Calu3 (cell line): ENCODE measurements at regions not wholly inside any gene's neighbourhood (a gene's known extent, or its start where the extent isn't known, plus 50 kb on each side); places are given as distances from the start of the nearest gene placed in this dataset.

ENCODE experiments used
- BruUV-seq: library from RNA; stranded (reverse); fragments of 400-500 nt; replicated peaks from 2 replicates; lab custom pipeline; 2021; lab: Mats Ljungman, UMichigan
- CTCF ChIA-PET: fragments of 300-600 bp; sonication (Branson Sonifier 250); formaldehyde crosslinking; loops from one replicate; lab custom pipeline; 2022; ENCODE audit warnings: antibody characterized with exemption; lab: Charles Lee
- DNase-seq: peaks from one replicate; pipeline ENCODE4 v3.0.0; 2022
- H3K27ac Mint-ChIP-seq: one replicate; pipeline ENCODE4 v1.8.0; 2022; ENCODE audit warnings: mixed read lengths; ENCODE audit not compliant: unreplicated experiment
- H3K27me3 Mint-ChIP-seq: one replicate; pipeline ENCODE4 v1.8.0; 2022; ENCODE audit warnings: mixed read lengths; ENCODE audit not compliant: unreplicated experiment
- H3K36me3 Mint-ChIP-seq: one replicate; pipeline ENCODE4 v1.8.0; 2022; ENCODE audit warnings: mild to moderate bottlenecking, moderate library complexity, mixed read lengths; ENCODE audit not compliant: insufficient read depth, unreplicated experiment
- H3K4me1 Mint-ChIP-seq: one replicate; pipeline ENCODE4 v1.8.0; 2022; ENCODE audit warnings: mild to moderate bottlenecking, low read depth, mixed read lengths; ENCODE audit not compliant: unreplicated experiment
- H3K4me3 Mint-ChIP-seq: one replicate; pipeline ENCODE4 v1.8.0; 2022; ENCODE audit warnings: mild to moderate bottlenecking, low read depth, moderate library complexity, mixed read lengths; ENCODE audit not compliant: unreplicated experiment
- H3K9me3 Mint-ChIP-seq: one replicate; pipeline ENCODE4 v1.8.0; 2022; ENCODE audit warnings: low read depth, mixed read lengths; ENCODE audit not compliant: unreplicated experiment
- CTCF ChIP-seq: fragments of 200-600 bp; IDR thresholded peaks from one replicate; pipeline ENCODE4 v1.8.0; 2022; ENCODE audit warnings: antibody characterized with exemption; ENCODE audit not compliant: unreplicated experiment
- intact Hi-C: fragments of 100-400 bp; cut with micrococcal nuclease; formaldehyde crosslinking; loops from one replicate; pipeline ENCODE4 v1.10.0; 2022; ENCODE audit not compliant: unreplicated experiment

GRCh38 chr18:38996056-38996455 lies 1430.5 kb upstream of the CELF4 start:
- Mint-ChIP-seq H3K27me3 (no peaks in the 10 kb centered on the region), H3K4me3 (no peak overlapping the region), H3K9me3 (peaks cover 3% of the 10 kb centered on the region), H3K27ac (no peak overlapping the region), H3K36me3 (no peaks in the 10 kb centered on the region), H3K4me1 (no peaks in the 10 kb centered on the region)
- DNase-seq: no peak
- intact Hi-C loops: no loop called here
- no peak for TF ChIP-seq CTCF
- CTCF ChIA-PET: no interaction called here
- no TSS peak for BruUV-seq

DNA sequence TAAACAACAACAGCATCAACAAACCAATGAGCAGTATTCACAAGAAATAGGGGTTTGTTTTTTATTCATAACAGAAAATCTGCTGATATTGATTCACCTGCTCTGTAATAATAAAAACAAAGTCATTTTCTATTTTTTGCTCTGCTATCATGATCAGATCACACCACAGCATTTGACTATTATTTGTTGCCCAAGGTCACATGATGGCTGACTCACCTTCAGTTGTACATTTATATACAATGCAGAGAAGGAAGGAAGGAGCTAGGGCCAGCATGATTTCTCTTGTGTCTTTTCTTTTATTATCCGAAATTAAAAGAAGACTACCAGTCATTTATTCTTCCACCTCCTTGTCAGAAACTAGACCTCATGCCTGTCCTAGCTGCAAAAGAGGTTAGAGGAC lies 1427.7 kb upstream of the CELF4 start:
- no peak for TF ChIP-seq CTCF
- no peaks in the 10 kb centered on the region for H3K36me3 Mint-ChIP-seq
- H3K4me3 Mint-ChIP-seq: no peak overlapping the region
- H3K4me1 Mint-ChIP-seq: no peaks in the 10 kb centered on the region
- CTCF ChIA-PET: no interaction called here
- DNase-seq: no peak
- intact Hi-C loops: no loop called here
- no peak overlapping the region for H3K27ac Mint-ChIP-seq
- BruUV-seq: no TSS peak
- H3K27me3 Mint-ChIP-seq: no peaks in the 10 kb centered on the region
- H3K9me3 Mint-ChIP-seq: peaks cover 3% of the 10 kb centered on the region

DNA sequence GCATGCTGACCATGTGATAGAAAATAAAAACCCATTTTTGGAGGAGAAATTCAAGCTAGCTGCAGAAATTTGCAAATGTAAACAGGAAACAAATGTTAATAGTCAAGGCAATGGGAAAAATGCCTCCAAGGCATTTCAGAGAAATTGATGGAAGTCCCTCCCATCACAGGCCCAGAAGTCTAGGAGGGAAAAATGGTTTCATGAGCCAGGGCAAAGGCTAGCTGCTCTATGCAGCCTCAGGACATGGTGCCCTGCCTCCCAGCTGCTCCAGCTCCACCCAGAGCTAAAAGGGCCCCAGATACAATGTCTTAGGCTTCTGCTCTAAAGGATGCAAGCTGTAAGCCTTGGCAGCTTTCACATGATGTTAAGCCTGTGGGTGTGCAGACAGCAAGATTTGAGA lies 1419.4 kb upstream of the CELF4 start:
- H3K36me3 Mint-ChIP-seq: peaks cover 4% of the 10 kb centered on the region
- no peak overlapping the region for H3K4me3 Mint-ChIP-seq
- H3K27me3 Mint-ChIP-seq: no peaks in the 10 kb centered on the region
- H3K9me3 Mint-ChIP-seq: peaks cover 13% of the 10 kb centered on the region
- peaks cover 9% of the 10 kb centered on the region for H3K4me1 Mint-ChIP-seq
- CTCF ChIA-PET: no interaction called here
- no peak for TF ChIP-seq CTCF
- no peak overlapping the region for H3K27ac Mint-ChIP-seq
- intact Hi-C loops: no loop called here
- no peak for DNase-seq
- BruUV-seq: no TSS peak

DNA sequence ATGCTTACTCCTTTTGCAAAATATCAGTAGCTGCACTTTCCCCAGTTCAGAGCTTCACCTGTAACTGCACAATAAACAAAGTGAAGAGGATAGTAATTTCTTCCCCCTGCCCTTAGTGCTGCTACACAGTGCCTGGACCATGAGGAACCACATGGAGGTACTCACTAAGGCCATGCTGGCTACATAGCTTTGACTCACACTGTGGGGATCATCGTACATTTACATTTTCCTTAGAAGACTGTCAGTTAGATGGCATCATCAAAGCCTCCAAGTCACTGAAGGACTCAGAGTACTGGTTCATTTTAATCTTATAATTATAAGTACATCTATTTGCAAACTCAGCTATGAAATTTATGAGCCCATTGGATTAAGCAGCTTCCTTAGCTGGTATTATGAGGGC lies 1416.5 kb upstream of the CELF4 start:
- intact Hi-C loops: no loop called here
- H3K27ac Mint-ChIP-seq: no peak overlapping the region

More for the DNA sequence above, 1416.5 kb upstream of the CELF4 start:
- peaks cover 13% of the 10 kb centered on the region for H3K9me3 Mint-ChIP-seq
- no TSS peak for BruUV-seq
- DNase-seq: no peak
- H3K4me3 Mint-ChIP-seq: no peak overlapping the region
- peaks cover 9% of the 10 kb centered on the region for H3K4me1 Mint-ChIP-seq
- no peaks in the 10 kb centered on the region for H3K27me3 Mint-ChIP-seq
- TF ChIP-seq CTCF: no peak
- CTCF ChIA-PET: no interaction called here
- peaks cover 4% of the 10 kb centered on the region for H3K36me3 Mint-ChIP-seq
